Gastrocnemius medialis (tissue), 4 donors: ENCODE measurements at regions not wholly inside any gene's neighbourhood (a gene's known extent, or its start where the extent isn't known, plus 50 kb on each side); places are given as distances from the start of the nearest gene placed in this dataset.

Experiments used
- CTCF ChIP-seq, 5 experiments: fragments of 450-650 bp in 3 of 5; fragments of 200-600 bp in 2 of 5; sonication (generic) in 2 of 5; IDR thresholded peaks in 4 of 5; conservative IDR thresholded peaks in 1 of 5; 1 replicate in 4 of 5; 2 replicates in 1 of 5; pipeline ENCODE4 v1.5.1; 2016 to 2019; ENCODE audit warnings: antibody characterized with exemption in 5 of 5, mild to moderate bottlenecking in 3 of 5, moderate library complexity in 3 of 5
- POLR2A ChIP-seq, 2 donors: fragments of 450-650 bp; IDR thresholded peaks; one replicate each; pipeline ENCODE4 v1.6.1; 2017; ENCODE audit warnings: antibody characterized with exemption in 2 of 2, mild to moderate bottlenecking in 2 of 2, moderate library complexity in 2 of 2

DNA sequence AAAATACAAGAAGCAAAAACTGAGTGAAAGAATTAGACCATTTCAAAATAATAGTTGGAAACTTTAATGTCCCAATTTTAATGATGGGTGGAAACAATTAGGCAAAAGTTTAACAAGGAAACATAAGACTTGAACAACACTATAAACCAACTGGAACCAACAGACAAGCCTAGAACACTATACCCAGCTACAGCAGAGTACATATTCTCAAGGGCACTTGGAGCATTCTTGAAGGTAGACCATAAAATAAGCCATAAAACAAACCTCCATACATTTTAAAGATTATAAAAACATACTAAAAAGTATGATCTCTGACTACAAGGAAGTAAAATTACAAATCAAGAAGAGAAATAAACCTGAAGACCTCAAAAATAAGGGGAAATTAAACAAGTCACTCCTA is 616.7 kb downstream of the SUCLG1 start:
- TF ChIP-seq POLR2A (IDR thresholded peaks at IDR 0.05) = no peak
- no peak for TF ChIP-seq CTCF (IDR thresholded peaks at IDR 0.05 in 4 of 5, conservative IDR thresholded peaks at IDR 0.05 in 1 of 5)
